Colonic mucosa (tissue), 4 donors: ENCODE measurements at regions not wholly inside any gene's neighbourhood (a gene's known extent, or its start where the extent isn't known, plus 50 kb on each side); places are given as distances from the start of the nearest gene placed in this dataset.

ENCODE experiments used
- DNase-seq: peaks from one replicate; pipeline ENCODE4 v3.0.0-alpha.2; 2020
- H3K27ac ChIP-seq: fragments of 200-600 bp; one replicate; pipeline ENCODE4 v1.8.0; 2021
- H3K27me3 ChIP-seq: fragments of 200-600 bp; one replicate; pipeline ENCODE4 v1.8.0; 2021
- H3K36me3 ChIP-seq: fragments of 200-600 bp; one replicate; pipeline ENCODE4 v1.8.0; 2021
- H3K4me1 ChIP-seq: fragments of 200-600 bp; one replicate; pipeline ENCODE4 v1.8.0; 2021; ENCODE audit warnings: mild to moderate bottlenecking
- H3K4me3 ChIP-seq: fragments of 200-600 bp; one replicate; pipeline ENCODE4 v1.8.0; 2021
- H3K9ac ChIP-seq, 2 donors: one replicate each; pipeline ENCODE4 v1.7.0; 2013; ENCODE audit warnings: control low read depth in 2 of 2, low read depth in 2 of 2, low read length in 2 of 2
- H3K9me3 ChIP-seq: fragments of 200-600 bp; one replicate; pipeline ENCODE4 v1.8.0; 2021
- intact Hi-C: fragments of 100-400 bp; cut with DNase I; formaldehyde crosslinking; loops from one replicate; pipeline ENCODE4 v1.14.1; 2022
- TF ChIP-seq, protein P1 (sequence below): fragments of 200-600 bp; IDR thresholded peaks from one replicate; pipeline ENCODE4 v1.8.0; 2022; ENCODE audit warnings: antibody characterized with exemption, mild to moderate bottlenecking
- donor health status: healthy.
- donor health status: DM: no; HTN: no; CAD: no.
- donor health status: DM: no; HTN: no; CAD: no.

- no peaks in the 10 kb centered on the region for H3K36me3 ChIP-seq
- no peaks in the 10 kb centered on the region for H3K27me3 ChIP-seq
- no peak overlapping the region for H3K9ac ChIP-seq
- H3K4me1 ChIP-seq, result no peaks in the 10 kb centered on the region
- DNase-seq, result no peak
- no peak overlapping the region for H3K27ac ChIP-seq
- TF ChIP-seq, protein P1, sequence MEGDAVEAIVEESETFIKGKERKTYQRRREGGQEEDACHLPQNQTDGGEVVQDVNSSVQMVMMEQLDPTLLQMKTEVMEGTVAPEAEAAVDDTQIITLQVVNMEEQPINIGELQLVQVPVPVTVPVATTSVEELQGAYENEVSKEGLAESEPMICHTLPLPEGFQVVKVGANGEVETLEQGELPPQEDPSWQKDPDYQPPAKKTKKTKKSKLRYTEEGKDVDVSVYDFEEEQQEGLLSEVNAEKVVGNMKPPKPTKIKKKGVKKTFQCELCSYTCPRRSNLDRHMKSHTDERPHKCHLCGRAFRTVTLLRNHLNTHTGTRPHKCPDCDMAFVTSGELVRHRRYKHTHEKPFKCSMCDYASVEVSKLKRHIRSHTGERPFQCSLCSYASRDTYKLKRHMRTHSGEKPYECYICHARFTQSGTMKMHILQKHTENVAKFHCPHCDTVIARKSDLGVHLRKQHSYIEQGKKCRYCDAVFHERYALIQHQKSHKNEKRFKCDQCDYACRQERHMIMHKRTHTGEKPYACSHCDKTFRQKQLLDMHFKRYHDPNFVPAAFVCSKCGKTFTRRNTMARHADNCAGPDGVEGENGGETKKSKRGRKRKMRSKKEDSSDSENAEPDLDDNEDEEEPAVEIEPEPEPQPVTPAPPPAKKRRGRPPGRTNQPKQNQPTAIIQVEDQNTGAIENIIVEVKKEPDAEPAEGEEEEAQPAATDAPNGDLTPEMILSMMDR, result no peak
- intact Hi-C loops, result no loop called here
- no peaks in the 10 kb centered on the region for H3K9me3 ChIP-seq
- H3K4me3 ChIP-seq, result no peak overlapping the region
These were observed 71.5 kb upstream of the SFSWAP start for GRCh38 chr12:131639270-131639940.

GRCh38 chr12:131640525-131640924, 70.4 kb upstream of the SFSWAP start:
- TF ChIP-seq, protein P1, result no peak

DNA sequence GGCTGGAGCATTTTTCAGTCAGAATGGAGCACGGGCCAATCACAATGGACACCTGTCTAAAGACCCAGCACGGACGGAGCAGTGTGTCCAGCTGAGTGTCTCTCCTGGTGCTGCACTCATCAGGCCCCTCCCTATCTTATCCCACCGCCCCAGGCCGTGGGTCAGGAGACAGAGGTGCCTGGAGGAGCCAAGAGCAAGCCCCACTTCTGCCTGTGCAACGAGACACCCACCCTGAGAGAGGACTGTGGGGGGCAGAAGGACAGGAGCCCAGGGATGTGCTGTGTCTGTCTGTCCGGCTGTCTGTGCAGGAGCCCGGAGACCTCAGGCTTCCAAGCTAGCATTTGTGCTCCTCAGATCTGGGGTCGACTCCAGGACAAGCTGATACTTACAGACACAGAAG, 69.6 kb upstream of the SFSWAP start:
- H3K4me1 ChIP-seq, result no peaks in the 10 kb centered on the region
- intact Hi-C loops, result no loop called here
- H3K27me3 ChIP-seq, result no peaks in the 10 kb centered on the region
- H3K4me3 ChIP-seq, result no peak overlapping the region
- no peak for DNase-seq
- TF ChIP-seq, protein P1, result no peak
- no peak overlapping the region for H3K27ac ChIP-seq
- no peak overlapping the region for H3K9ac ChIP-seq
- H3K9me3 ChIP-seq, result no peaks in the 10 kb centered on the region
- no peaks in the 10 kb centered on the region for H3K36me3 ChIP-seq

More at GRCh38 chr12:131640525-131640924, 70.4 kb upstream of the SFSWAP start:
- no peak overlapping the region for H3K27ac ChIP-seq
- DNase-seq, result no peak
- intact Hi-C loops, result no loop called here
- H3K9me3 ChIP-seq, result no peaks in the 10 kb centered on the region
- no peaks in the 10 kb centered on the region for H3K36me3 ChIP-seq
- no peak overlapping the region for H3K4me3 ChIP-seq
- H3K9ac ChIP-seq, result no peak overlapping the region
- no peaks in the 10 kb centered on the region for H3K4me1 ChIP-seq
- H3K27me3 ChIP-seq, result no peaks in the 10 kb centered on the region

- Histone ChIP-seq H3K36me3 (no peaks in the 10 kb centered on the region), H3K9me3 (no peaks in the 10 kb centered on the region), H3K4me3 (no peak overlapping the region), H3K27me3 (no peaks in the 10 kb centered on the region), H3K9ac (no peak overlapping the region), H3K27ac (no peak overlapping the region), H3K4me1 (no peaks in the 10 kb centered on the region)
- TF ChIP-seq, protein P1, result no peak
- no peak for DNase-seq
- intact Hi-C loops, result no loop called here
These were observed 68.8 kb upstream of the SFSWAP start for GRCh38 chr12:131642101-131642540.

DNA sequence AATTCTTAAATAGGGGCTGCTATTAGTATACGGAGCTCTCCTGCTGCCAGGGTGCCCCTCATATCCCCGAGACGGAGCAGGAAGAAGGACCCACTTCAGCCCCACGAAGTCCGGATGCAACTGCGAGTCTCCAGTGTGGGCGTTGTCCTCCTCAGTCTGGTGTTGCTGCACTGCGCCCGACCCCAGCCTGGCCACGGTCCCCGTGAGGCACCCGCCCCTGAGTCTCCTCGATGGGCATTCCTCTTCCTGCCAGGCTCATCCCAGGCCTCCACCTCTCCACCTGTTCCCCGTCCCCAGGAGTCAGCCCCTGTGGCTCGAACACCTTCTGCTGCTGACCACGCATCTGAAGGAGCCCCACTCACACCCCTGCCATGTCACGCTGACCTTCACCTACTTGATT, 68.1 kb upstream of the SFSWAP start:
- Histone ChIP-seq H3K27me3 (no peaks in the 10 kb centered on the region), H3K4me3 (no peak overlapping the region), H3K9me3 (no peaks in the 10 kb centered on the region), H3K36me3 (no peaks in the 10 kb centered on the region), H3K4me1 (no peaks in the 10 kb centered on the region), H3K27ac (no peak overlapping the region), H3K9ac (no peak overlapping the region)
- no peak for DNase-seq
- TF ChIP-seq, protein P1, result no peak
- intact Hi-C loops, result no loop called here
